Upper lobe of left lung (tissue), 6 donors: ENCODE measurements at regions not wholly inside any gene's neighbourhood (a gene's known extent, or its start where the extent isn't known, plus 50 kb on each side); places are given as distances from the start of the nearest gene placed in this dataset.

Source experiments
- ATAC-seq, 2 donors: fragments of 200-7000 bp; cut with Tn5 transposase; one replicate each; pipeline ENCODE4 v1.9.1; 2022; ENCODE audit warnings: mild to moderate bottlenecking in 2 of 2, moderate library complexity in 2 of 2; ENCODE audit not compliant: low FRiP score in 2 of 2
- DNase-seq, 2 donors: peaks; one replicate each; pipeline ENCODE4 v3.0.0-alpha.2; 2019 to 2020
- H3K27ac ChIP-seq, 4 donors: fragments of 200-600 bp; sonication (generic); one replicate each; pipeline ENCODE4 v1.5.1; 2016 to 2019
- H3K27me3 ChIP-seq, 4 donors: fragments of 200-600 bp; sonication (generic); one replicate each; pipeline ENCODE4 v1.5.1; 2017 to 2019
- H3K36me3 ChIP-seq, 4 donors: fragments of 200-600 bp; sonication (generic); one replicate each; pipeline ENCODE4 v1.5.1; 2016 to 2019
- H3K4me1 ChIP-seq, 4 donors: fragments of 200-600 bp; sonication (generic); one replicate each; pipeline ENCODE4 v1.5.1; 2018 to 2019
- H3K4me3 ChIP-seq, 4 donors: fragments of 200-600 bp; sonication (generic); one replicate each; pipeline ENCODE4 v1.5.1; 2017 to 2019; ENCODE audit warnings: mild to moderate bottlenecking in 2 of 4, moderate library complexity in 1 of 4
- H3K9me3 ChIP-seq, 4 donors: fragments of 200-600 bp; sonication (generic); one replicate each; pipeline ENCODE4 v1.5.1; 2018 to 2019
- CTCF ChIP-seq, 6 experiments: fragments of 450-650 bp in 4 of 6; fragments of 200-600 bp in 2 of 6; sonication (generic) in 2 of 6; IDR thresholded peaks; one replicate each; pipeline ENCODE4 v1.5.1; 2016 to 2019; ENCODE audit warnings: antibody characterized with exemption in 6 of 6
- EP300 ChIP-seq, 4 donors: sonication (generic); formaldehyde crosslinking; IDR thresholded peaks; one replicate each; pipeline ENCODE4 v1.5.1; 2017; ENCODE audit warnings: antibody characterized with exemption in 4 of 4, control low read depth in 2 of 4
- POLR2A ChIP-seq, 4 donors: fragments of 450-650 bp; IDR thresholded peaks; one replicate each; pipeline ENCODE4 v1.5.1; 2016 to 2017; ENCODE audit warnings: antibody characterized with exemption in 4 of 4, mild to moderate bottlenecking in 2 of 4
- POLR2AphosphoS5 ChIP-seq, 2 donors: sonication (generic); formaldehyde crosslinking; IDR thresholded peaks; one replicate each; pipeline ENCODE4 v1.5.1; 2017; ENCODE audit warnings: antibody characterized with exemption in 2 of 2
- WGBS, 2 donors: methylation state at CpG; one replicate each; pipeline ENCODE4 v1.1.5; 2017 to 2018; 5-methylcytosine and 5-hydroxymethylcytosine counted together
- donor health status: DM: no; HTN: no; CAD: no; lungs with moderate emphysema.
- donor health status: DM: no; HTN: yes; CAD: no; lungs with severe emphysema.

- ATAC-seq: no peak
- WGBS, 2 donors: 67 to 84% methylated on average over 1 of the region's 1 CpG
These were observed 97.8 kb upstream of the PREP start for GRCh38 chr6:105500693-105501092.

GRCh38 chr6:105499931-105500330, 97.0 kb upstream of the PREP start:
- ATAC-seq: no peak
- Histone ChIP-seq H3K27ac (no peak overlapping the region), H3K4me3 (no peak overlapping the region), H3K4me1 (peaks cover 0 to 4% (median 0%) of the 10 kb centered on the region in 4 donors), H3K27me3 (no peaks in the 10 kb centered on the region), H3K36me3 (no peaks in the 10 kb centered on the region), H3K9me3 (no peaks in the 10 kb centered on the region)
- DNase-seq: no peak
- no peak for TF ChIP-seq POLR2A (IDR thresholded peaks at IDR 0.05)
- TF ChIP-seq POLR2AphosphoS5 (IDR thresholded peaks at IDR 0.05): no peak
- TF ChIP-seq EP300 (IDR thresholded peaks at IDR 0.05): no peak
- no peak for TF ChIP-seq CTCF (IDR thresholded peaks at IDR 0.05)
- 77 to 78% methylated on average over 3 of the region's 3 CpGs for WGBS, 2 donors

More at GRCh38 chr6:105500693-105501092, 97.8 kb upstream of the PREP start:
- no peak overlapping the region for H3K27ac ChIP-seq
- H3K9me3 ChIP-seq: no peaks in the 10 kb centered on the region
- H3K36me3 ChIP-seq: no peaks in the 10 kb centered on the region
- H3K4me3 ChIP-seq: no peak overlapping the region
- no peaks in the 10 kb centered on the region for H3K27me3 ChIP-seq
- DNase-seq: no peak
- H3K4me1 ChIP-seq: no peaks in the 10 kb centered on the region
- no peak for TF ChIP-seq EP300 (IDR thresholded peaks at IDR 0.05)
- TF ChIP-seq POLR2A (IDR thresholded peaks at IDR 0.05): no peak
- TF ChIP-seq CTCF (IDR thresholded peaks at IDR 0.05): no peak
- TF ChIP-seq POLR2AphosphoS5 (IDR thresholded peaks at IDR 0.05): no peak

DNA sequence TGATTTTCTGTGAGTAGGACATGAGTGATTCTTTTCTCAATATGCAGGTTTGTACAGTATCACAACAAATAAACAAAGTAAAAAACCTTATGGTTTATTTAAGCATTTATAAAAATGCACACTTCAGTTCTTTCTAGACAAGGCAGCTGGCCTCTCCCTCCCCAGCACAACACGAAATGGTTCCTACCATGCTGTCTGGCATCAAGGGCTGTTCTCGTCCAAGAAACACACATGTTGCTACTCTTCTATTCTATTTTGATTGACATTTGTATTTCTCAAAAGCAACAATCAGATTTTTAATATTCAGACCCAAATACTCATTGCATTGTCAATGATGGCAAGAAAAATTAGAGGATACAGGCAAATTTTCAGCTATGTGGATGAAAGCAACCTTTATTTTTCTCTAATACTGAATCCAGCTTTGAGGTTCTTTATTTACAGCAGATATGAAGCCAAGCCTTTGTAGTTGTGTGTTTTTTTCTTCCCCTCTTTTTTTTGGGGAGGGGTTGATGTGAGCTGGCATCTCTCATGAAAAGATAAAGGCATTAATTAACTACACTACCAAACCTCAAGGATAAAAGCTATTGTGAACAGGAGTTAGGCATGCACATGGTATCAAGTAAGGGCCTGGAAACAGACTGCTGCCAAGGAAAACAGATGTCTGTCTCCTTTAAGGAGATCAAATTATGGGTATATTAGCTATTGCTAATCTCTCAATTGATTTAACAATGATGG, 96.4 kb upstream of the PREP start:
- 88 to 94% methylated on average over 2 of the region's 2 CpGs for WGBS, 2 donors
- TF ChIP-seq CTCF (IDR thresholded peaks at IDR 0.05) (no peak), EP300 (IDR thresholded peaks at IDR 0.05) (no peak), POLR2AphosphoS5 (IDR thresholded peaks at IDR 0.05) (no peak), POLR2A (IDR thresholded peaks at IDR 0.05) (no peak)
- H3K4me1 ChIP-seq: peaks cover 0 to 4% (median under 1%) of the 10 kb centered on the region in 4 donors

GRCh38 chr6:105497549-105497948, 94.7 kb upstream of the PREP start:
- no peaks in the 10 kb centered on the region for H3K27me3 ChIP-seq
- peaks cover 0 to 9% (median 6%) of the 10 kb centered on the region in 4 donors for H3K4me1 ChIP-seq
- WGBS, 2 donors: 93 to 98% methylated on average over 2 of the region's 2 CpGs
- no peak overlapping the region for H3K4me3 ChIP-seq
- no peak for ATAC-seq
- no peaks in the 10 kb centered on the region for H3K9me3 ChIP-seq
- no peak for DNase-seq
- H3K36me3 ChIP-seq: no peaks in the 10 kb centered on the region
- no peak overlapping the region for H3K27ac ChIP-seq
- TF ChIP-seq POLR2A (IDR thresholded peaks at IDR 0.05) (no peak), CTCF (IDR thresholded peaks at IDR 0.05) (no peak), POLR2AphosphoS5 (IDR thresholded peaks at IDR 0.05) (no peak), EP300 (IDR thresholded peaks at IDR 0.05) (no peak)

More for the DNA sequence above, 96.4 kb upstream of the PREP start:
- H3K36me3 ChIP-seq: no peaks in the 10 kb centered on the region
- H3K9me3 ChIP-seq: no peaks in the 10 kb centered on the region
- H3K4me3 ChIP-seq: no peak overlapping the region
- no peak overlapping the region for H3K27ac ChIP-seq
- ATAC-seq: no peak
- DNase-seq: no peak
- H3K27me3 ChIP-seq: no peaks in the 10 kb centered on the region

DNA sequence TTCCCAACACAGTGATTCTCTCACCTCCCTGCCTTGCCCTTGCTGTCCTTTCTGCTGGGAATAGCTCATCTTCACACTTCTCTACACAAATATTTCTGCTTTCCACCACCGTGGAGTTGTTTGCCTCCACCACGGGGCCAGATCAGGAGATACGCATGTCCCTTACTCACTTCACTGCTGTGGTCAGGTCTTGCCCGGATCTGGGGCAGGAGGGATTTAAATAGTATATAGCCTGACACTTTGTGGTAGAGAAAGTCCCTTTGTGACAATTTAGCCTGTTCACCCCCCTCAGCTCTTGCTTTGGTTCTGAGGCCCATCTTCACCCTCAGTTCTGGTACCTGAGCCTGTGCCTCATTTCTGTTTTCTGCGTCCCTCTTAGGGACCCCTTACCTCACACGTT, 92.6 kb upstream of the PREP start:
- H3K9me3 ChIP-seq: no peaks in the 10 kb centered on the region
- no peak overlapping the region for H3K27ac ChIP-seq
- 80 to 88% methylated on average over 6 of the region's 6 CpGs for WGBS, 2 donors
- no peak for ATAC-seq
- no peak overlapping the region for H3K4me3 ChIP-seq
- H3K4me1 ChIP-seq: peaks cover 0 to 9% (median 6%) of the 10 kb centered on the region in 4 donors
- DNase-seq: no peak
- H3K27me3 ChIP-seq: no peaks in the 10 kb centered on the region
- no peaks in the 10 kb centered on the region for H3K36me3 ChIP-seq
- no peak for TF ChIP-seq CTCF (IDR thresholded peaks at IDR 0.05)
- no peak for TF ChIP-seq EP300 (IDR thresholded peaks at IDR 0.05)
- no peak for TF ChIP-seq POLR2AphosphoS5 (IDR thresholded peaks at IDR 0.05)
- no peak for TF ChIP-seq POLR2A (IDR thresholded peaks at IDR 0.05)
